Neural cell (in vitro differentiated cells): ENCODE measurements at regions not wholly inside any gene's neighbourhood (a gene's known extent, or its start where the extent isn't known, plus 50 kb on each side); places are given as distances from the start of the nearest gene placed in this dataset.

Source experiments
- H2AFZ ChIP-seq: fragments of 200-600, 300-800 bp; sonication (generic), shearing (Covaris generic); 2 replicates; pipeline ENCODE4 v1.6.0; 2014; ENCODE audit warnings: low read depth, mild to moderate bottlenecking, antibody characterized with exemption, low read length, moderate library complexity
- H3F3A ChIP-seq: fragments of 200-600 bp; shearing (Covaris generic); 2 replicates; pipeline ENCODE4 v1.6.1; 2016; ENCODE audit warnings: mild to moderate bottlenecking, moderate library complexity, mixed read lengths, antibody characterized with exemption, low read length; ENCODE audit not compliant: insufficient read depth, poor library complexity, severe bottlenecking
- H3K27ac ChIP-seq: fragments of 200-600, 300-800 bp; sonication (generic), shearing (Covaris generic); 2 replicates; pipeline ENCODE4 v1.5.1; 2014; ENCODE audit warnings: mild to moderate bottlenecking, low read length, moderate library complexity
- H3K27me3 ChIP-seq: fragments of 300-800, 200-600 bp; sonication (generic), shearing (Covaris generic); 2 replicates; pipeline ENCODE4 v1.6.0; 2014; ENCODE audit warnings: mild to moderate bottlenecking, low read depth, low read length, moderate library complexity; ENCODE audit not compliant: insufficient read depth
- H3K36me3 ChIP-seq: fragments of 300-800, 200-600 bp; sonication (generic), shearing (Covaris generic); 2 replicates; pipeline ENCODE4 v1.5.1; 2014; ENCODE audit warnings: mild to moderate bottlenecking, antibody characterized with exemption, low read length, moderate library complexity; ENCODE audit not compliant: insufficient read depth
- H3K4me2 ChIP-seq: fragments of 300-800, 200-600 bp; sonication (generic), shearing (Covaris generic); 2 replicates; pipeline ENCODE4 v1.6.0; 2014; ENCODE audit warnings: mild to moderate bottlenecking, low read length
- H3K4me3 ChIP-seq: fragments of 300-800, 200-600 bp; sonication (generic), shearing (Covaris generic); 2 replicates; pipeline ENCODE4 v1.5.1; 2014; ENCODE audit warnings: mild to moderate bottlenecking, low read length, moderate library complexity
- H3K79me2 ChIP-seq: fragments of 200-600 bp; shearing (Covaris generic); replicated peaks from 2 replicates; pipeline ENCODE4 v1.6.0; 2014; ENCODE audit warnings: mild to moderate bottlenecking, low read length, moderate library complexity; ENCODE audit not compliant: insufficient read depth
- H3K9ac ChIP-seq: fragments of 300-800, 200-600 bp; sonication (generic), shearing (Covaris generic); 2 replicates; pipeline ENCODE4 v1.6.1; 2016; ENCODE audit warnings: mild to moderate bottlenecking, low read length, mixed read lengths
- H3K9me2 ChIP-seq: fragments of 200-600 bp; shearing (Covaris generic); 2 replicates; pipeline ENCODE4 v1.6.1; 2016; ENCODE audit warnings: mild to moderate bottlenecking, low read length, mixed read lengths; ENCODE audit not compliant: insufficient read depth
- H3K9me3 ChIP-seq: fragments of 200-600, 300-800 bp; sonication (generic), shearing (Covaris generic); 2 replicates; pipeline ENCODE4 v1.6.1; 2016; ENCODE audit warnings: mild to moderate bottlenecking, mixed run types, low read length, moderate library complexity, mixed read lengths
- H4K20me1 ChIP-seq: fragments of 200-600 bp; shearing (Covaris generic); 2 replicates; pipeline ENCODE4 v1.6.1; 2016; ENCODE audit warnings: mild to moderate bottlenecking, mixed run types; ENCODE audit not compliant: insufficient read depth
- EP300 ChIP-seq: fragments of 450-650 bp; conservative IDR thresholded peaks from 2 replicates; pipeline ENCODE4 v1.6.1; 2014; ENCODE audit warnings: antibody characterized with exemption, mild to moderate bottlenecking, moderate library complexity; ENCODE audit not compliant: poor library complexity, severe bottlenecking
- EZH2 ChIP-seq: fragments of 200-600, 300-800 bp; shearing (Covaris generic), sonication (generic); IDR thresholded peaks from 2 replicates; pipeline ENCODE4 v1.6.1; 2014; ENCODE audit warnings: antibody characterized with exemption, low read length, borderline replicate concordance, mild to moderate bottlenecking; ENCODE audit not compliant: insufficient read depth, poor library complexity, severe bottlenecking
- MXI1 ChIP-seq: fragments of 450-650 bp; conservative IDR thresholded peaks from 2 replicates; pipeline ENCODE4 v1.6.1; 2014; ENCODE audit warnings: antibody characterized with exemption, mild to moderate bottlenecking; ENCODE audit not compliant: poor library complexity, severe bottlenecking
- POLR2AphosphoS5 ChIP-seq: IDR thresholded peaks from 2 replicates; pipeline ENCODE4 v1.6.1; 2012
- RAD21 ChIP-seq: fragments of 450-650 bp; conservative IDR thresholded peaks from 2 replicates; pipeline ENCODE4 v1.6.1; 2014; ENCODE audit warnings: antibody characterized with exemption, mild to moderate bottlenecking, moderate library complexity
- REST ChIP-seq: IDR thresholded peaks from 2 replicates; pipeline ENCODE4 v1.6.1; 2012; ENCODE audit warnings: borderline replicate concordance
- SMC3 ChIP-seq: fragments of 450-650 bp; conservative IDR thresholded peaks from 2 replicates; pipeline ENCODE4 v1.6.1; 2014; ENCODE audit warnings: antibody characterized with exemption, mild to moderate bottlenecking, moderate library complexity; ENCODE audit not compliant: poor library complexity
- TAF1 ChIP-seq: IDR thresholded peaks from 2 replicates; pipeline ENCODE4 v1.6.1; 2012; ENCODE audit warnings: low read depth
- TF ChIP-seq, protein P1 (sequence below): fragments of 450-650 bp; IDR thresholded peaks from 2 replicates; pipeline ENCODE4 v1.5.1; 2014; ENCODE audit warnings: antibody characterized with exemption, mild to moderate bottlenecking, moderate library complexity; ENCODE audit not compliant: poor library complexity, severe bottlenecking

DNA sequence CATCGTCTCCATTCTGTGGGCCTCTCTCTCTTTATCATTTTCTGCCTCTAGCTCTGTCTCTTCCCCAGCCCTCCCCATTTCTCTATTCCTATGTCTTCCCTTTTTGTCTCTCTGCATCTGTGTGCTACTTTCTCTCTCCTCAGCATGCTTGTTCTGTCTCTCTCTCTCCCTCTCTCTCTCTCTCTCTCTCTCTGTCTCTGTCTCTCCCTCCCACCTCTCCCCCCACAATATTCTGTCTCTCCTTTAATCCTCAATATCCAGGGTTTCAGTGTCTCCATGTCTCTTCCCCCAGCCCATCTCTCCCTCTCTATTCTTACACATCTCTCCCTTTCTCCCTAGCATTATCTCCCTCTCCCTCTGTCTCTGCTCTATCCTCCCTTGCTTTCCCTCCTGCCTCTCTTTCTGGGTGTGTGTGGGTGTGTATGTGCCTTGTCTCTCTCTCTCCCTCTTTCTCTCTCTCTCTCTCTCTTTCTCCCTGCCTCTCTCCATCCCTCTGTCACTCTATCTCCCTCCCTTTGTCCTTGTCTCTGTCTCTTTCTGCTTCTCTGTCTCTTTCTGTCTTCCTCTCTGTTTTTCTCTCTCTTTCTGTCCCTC is 76.9 kb upstream of the SIRPA start:
- H3K9me2 ChIP-seq, result no peaks in the 10 kb centered on the region
- H3K36me3 ChIP-seq, result no peaks in the 10 kb centered on the region
- TF ChIP-seq RAD21 (no peak), SMC3 (no peak), TAF1 (no peak), EP300 (no peak), EZH2 (no peak), MXI1 (no peak), POLR2AphosphoS5 (no peak), REST (no peak)
- TF ChIP-seq, protein P1, sequence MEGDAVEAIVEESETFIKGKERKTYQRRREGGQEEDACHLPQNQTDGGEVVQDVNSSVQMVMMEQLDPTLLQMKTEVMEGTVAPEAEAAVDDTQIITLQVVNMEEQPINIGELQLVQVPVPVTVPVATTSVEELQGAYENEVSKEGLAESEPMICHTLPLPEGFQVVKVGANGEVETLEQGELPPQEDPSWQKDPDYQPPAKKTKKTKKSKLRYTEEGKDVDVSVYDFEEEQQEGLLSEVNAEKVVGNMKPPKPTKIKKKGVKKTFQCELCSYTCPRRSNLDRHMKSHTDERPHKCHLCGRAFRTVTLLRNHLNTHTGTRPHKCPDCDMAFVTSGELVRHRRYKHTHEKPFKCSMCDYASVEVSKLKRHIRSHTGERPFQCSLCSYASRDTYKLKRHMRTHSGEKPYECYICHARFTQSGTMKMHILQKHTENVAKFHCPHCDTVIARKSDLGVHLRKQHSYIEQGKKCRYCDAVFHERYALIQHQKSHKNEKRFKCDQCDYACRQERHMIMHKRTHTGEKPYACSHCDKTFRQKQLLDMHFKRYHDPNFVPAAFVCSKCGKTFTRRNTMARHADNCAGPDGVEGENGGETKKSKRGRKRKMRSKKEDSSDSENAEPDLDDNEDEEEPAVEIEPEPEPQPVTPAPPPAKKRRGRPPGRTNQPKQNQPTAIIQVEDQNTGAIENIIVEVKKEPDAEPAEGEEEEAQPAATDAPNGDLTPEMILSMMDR, result no peak
- no peak overlapping the region for H3K4me2 ChIP-seq
- no peaks in the 10 kb centered on the region for H3K27me3 ChIP-seq
- H4K20me1 ChIP-seq, result no peaks in the 10 kb centered on the region
- no peak overlapping the region for H3K27ac ChIP-seq
- H3K9me3 ChIP-seq, result no peaks in the 10 kb centered on the region
- H3F3A ChIP-seq, result no peaks in the 10 kb centered on the region
- no peak overlapping the region for H2AFZ ChIP-seq
- H3K4me3 ChIP-seq, result no peak overlapping the region
- no peak overlapping the region for H3K9ac ChIP-seq
- H3K79me2 ChIP-seq, result no peaks in the 10 kb centered on the region

DNA sequence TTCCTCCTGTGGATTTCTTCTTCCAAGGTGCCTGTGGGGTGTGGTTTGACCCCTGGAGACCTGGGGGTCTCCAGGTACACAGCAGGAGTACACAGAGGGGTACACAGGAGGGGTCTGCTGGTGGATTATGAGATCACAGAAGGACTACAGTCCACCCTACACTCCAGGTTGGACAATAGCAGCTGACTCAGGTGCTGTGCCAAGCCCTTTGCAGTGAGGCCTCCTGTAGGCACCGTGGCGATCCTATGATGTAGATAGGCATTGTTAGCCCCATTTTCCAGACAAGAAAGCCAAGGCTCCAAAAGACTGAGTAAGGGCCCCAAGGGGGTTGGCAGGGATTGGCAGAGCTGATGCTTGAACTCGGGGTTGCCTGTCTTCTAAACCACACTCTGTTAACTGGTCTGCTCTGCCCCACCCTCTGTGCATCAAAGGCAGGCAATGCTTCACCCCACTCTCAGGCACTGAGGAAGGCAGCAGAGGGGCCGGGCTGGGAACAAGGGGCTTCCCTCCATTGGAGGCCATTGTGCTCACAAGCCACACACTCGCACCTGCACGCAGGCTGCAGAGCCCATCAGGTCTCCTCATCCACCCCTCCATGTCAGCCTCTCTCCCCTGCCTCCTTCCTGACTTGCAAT is 77.5 kb upstream of the SIRPA start:
- Histone ChIP-seq H3K9me2 (no peaks in the 10 kb centered on the region), H3K4me3 (no peak overlapping the region), H3K9ac (no peak overlapping the region), H3K36me3 (no peaks in the 10 kb centered on the region), H3K27me3 (no peaks in the 10 kb centered on the region), H3F3A (no peaks in the 10 kb centered on the region), H3K9me3 (no peaks in the 10 kb centered on the region), H3K79me2 (no peaks in the 10 kb centered on the region), H2AFZ (no peak overlapping the region), H3K27ac (no peak overlapping the region), H3K4me2 (no peak overlapping the region), H4K20me1 (no peaks in the 10 kb centered on the region)
- no peak for TF ChIP-seq RAD21
- no peak for TF ChIP-seq TAF1
- TF ChIP-seq POLR2AphosphoS5, result no peak
- TF ChIP-seq REST, result no peak
